ENCODE measurements at regions not wholly inside any gene's neighbourhood (a gene's known extent, or its start where the extent isn't known, plus 50 kb on each side); places are given as distances from the start of the nearest gene placed in this dataset.

GRCh38 chrX:33339219-33339618 lies 127.9 kb upstream of the DMD start:
- TF ChIP-seq EZH2 (IDR thresholded peaks at IDR 0.05; ENCODE audit: insufficient read depth, poor library complexity, severe bottlenecking) (no peak), EZH2phosphoT487 (IDR thresholded peaks at IDR 0.05; ENCODE audit: insufficient read depth, low read depth) (no peak)

Data from GM23248 (cell line).